RWPE1 (cell line): ENCODE measurements at regions not wholly inside any gene's neighbourhood (a gene's known extent, or its start where the extent isn't known, plus 50 kb on each side); places are given as distances from the start of the nearest gene placed in this dataset.
A peak's percentile ranks its signal among the peaks of the same experiment; 100 is the strongest.

Experiments used
- CTCF ChIA-PET: fragments of 350-600 bp; sonication (Branson Sonifier 250); formaldehyde crosslinking; extraction: SDS; loops from one replicate; lab custom pipeline; 2021; lab: Yijun Ruan, JAX
- POLR2A ChIA-PET: fragments of 400-600 bp; formaldehyde crosslinking; extraction: SDS; loops from one replicate; lab custom pipeline; 2020; ENCODE audit warnings: antibody characterized with exemption; ENCODE audit not compliant: low non-redundant PET; lab: Yijun Ruan, JAX
- DNase-seq: peaks from one replicate; pipeline ENCODE4 v3.0.0; 2012; ENCODE audit warnings: low spot score
- H3K27ac ChIP-seq: fragments of 450-650 bp; 2 replicates; pipeline ENCODE4 v1.5.1; 2017
- CTCF ChIP-seq: fragments of 450-650 bp; conservative IDR thresholded peaks from 2 replicates; pipeline ENCODE4 v1.5.1; 2017; ENCODE audit warnings: low read depth, mild to moderate bottlenecking

DNA sequence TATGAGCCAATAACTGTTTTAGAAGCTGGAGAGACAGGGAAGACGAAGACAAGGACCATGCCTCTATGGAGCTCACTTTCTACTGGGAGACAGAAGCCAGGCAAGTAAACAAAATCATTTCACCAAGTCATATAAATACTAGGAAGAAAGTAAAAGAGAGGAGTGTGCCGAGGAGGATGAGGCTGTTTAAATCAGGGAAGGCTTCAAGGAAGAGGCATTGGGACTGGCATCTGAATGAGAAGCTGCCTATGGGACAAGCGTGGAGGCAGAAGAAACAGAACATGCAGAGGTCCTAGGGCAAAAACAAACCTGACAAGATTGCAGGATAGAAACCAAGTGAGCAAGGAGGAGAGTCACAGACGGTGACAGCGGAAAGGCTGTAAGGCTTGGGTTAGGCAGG is 68.1 kb upstream of the CPLX2 start:
- H3K27ac ChIP-seq: peak overlapping the region; percentile 84; the same call in 1 of the 2 replicates
- no peak for DNase-seq
- CTCF ChIA-PET: interaction anchor here (0.7 kb wide), 1 partner anchor 25 kb away, joined by 3 read pairs; no protein-coding TSS in a partner anchor
- no peak for TF ChIP-seq CTCF
- POLR2A ChIA-PET: no interaction called here

GRCh38 chr5:175803736-175804454 is 67.5 kb upstream of the CPLX2 start:
- no peak for TF ChIP-seq CTCF
- no peak for DNase-seq
- H3K27ac ChIP-seq: no peak overlapping the region
- ChIA-PET POLR2A (no interaction called here), CTCF (interaction anchor here (0.6 kb wide), 1 partner anchor 872 kb away, joined by 3 read pairs; no protein-coding TSS in a partner anchor)

GRCh38 chr5:175805256-175806011 is 65.9 kb upstream of the CPLX2 start:
- CTCF ChIA-PET: interaction anchor here (0.7 kb wide), 1 partner anchor 86 kb away, joined by 5 read pairs; no protein-coding TSS in a partner anchor
- POLR2A ChIA-PET: interaction anchor here (0.6 kb wide), 1 partner anchor 556 kb away, joined by 3 read pairs; the partner anchor contains the start of gene KIAA1191
- TF ChIP-seq CTCF: no peak
- DNase-seq: no peak
- no peak overlapping the region for H3K27ac ChIP-seq

- ChIA-PET CTCF (no interaction called here), POLR2A (no interaction called here)
- peak overlapping the region; percentile 93 for H3K27ac ChIP-seq
- DNase-seq: no peak
- TF ChIP-seq CTCF: no peak
Measured at GRCh38 chr5:175808711-175809110, 62.7 kb upstream of the CPLX2 start.

DNA sequence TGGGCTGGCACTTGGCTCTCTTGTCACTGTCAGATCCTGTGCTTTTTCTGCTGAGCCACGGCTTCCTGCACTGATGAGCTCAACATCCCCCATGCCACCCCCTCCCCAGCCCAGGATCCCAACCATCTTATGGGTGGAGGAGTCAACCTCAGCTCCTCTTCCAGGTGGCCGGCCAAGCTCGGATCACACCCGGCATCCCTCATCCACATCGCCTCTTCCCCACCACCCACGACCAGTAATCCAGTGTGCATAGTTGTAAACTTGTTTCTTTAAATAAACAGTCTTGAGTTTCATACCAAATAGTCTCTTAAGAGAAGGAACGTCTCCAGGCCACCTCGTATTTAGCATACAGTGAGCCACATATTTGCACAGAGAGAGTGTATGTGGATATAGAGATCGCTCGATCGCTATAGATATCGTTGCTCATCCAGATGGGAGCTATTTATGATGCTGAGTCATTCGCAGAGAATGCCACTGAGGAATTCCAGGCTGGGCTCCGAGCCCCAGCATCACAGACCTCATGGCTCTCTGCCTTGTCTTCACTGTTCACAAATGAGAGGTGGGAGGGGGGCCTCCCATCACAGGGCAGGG is 61.8 kb upstream of the CPLX2 start:
- DNase-seq: peak; percentile 93
- ChIA-PET CTCF (no interaction called here), POLR2A (no interaction called here)
- peak overlapping the region; percentile 93 for H3K27ac ChIP-seq
- no peak for TF ChIP-seq CTCF

GRCh38 chr5:175810457-175810856 is 60.9 kb upstream of the CPLX2 start:
- TF ChIP-seq CTCF: no peak
- ChIA-PET CTCF (interaction anchor here (0.6 kb wide), 1 partner anchor 26 kb away, joined by 3 read pairs; no protein-coding TSS in a partner anchor), POLR2A (no interaction called here)
- no peak for DNase-seq
- peak overlapping the region; percentile 93 for H3K27ac ChIP-seq
